Spleen (tissue), 11 donors: ENCODE measurements at regions not wholly inside any gene's neighbourhood (a gene's known extent, or its start where the extent isn't known, plus 50 kb on each side); places are given as distances from the start of the nearest gene placed in this dataset.

Experiments
- DNase-seq: peaks from one replicate; pipeline ENCODE4 v3.0.0-alpha.2; 2020
- H3K27ac ChIP-seq, 8 donors: fragments of 200-600 bp; sonication (generic) in 7 of 8; 1 replicate in 4 of 8; 2 replicates in 4 of 8; pipeline versions ENCODE4 v1.5.0 to v1.8.0; 2016 to 2021; ENCODE audit warnings: inconsistent platforms in 4 of 8, mild to moderate bottlenecking in 4 of 8, moderate library complexity in 1 of 8
- H3K27me3 ChIP-seq, 7 donors: fragments of 200-600 bp; sonication (generic) in 6 of 7; replicated peaks in 1 of 7; 1 replicate in 4 of 7; 2 replicates in 3 of 7; pipeline versions ENCODE4 v1.5.0 to v1.8.0; 2016 to 2021; ENCODE audit warnings: inconsistent platforms in 3 of 7, mild to moderate bottlenecking in 1 of 7
- H3K36me3 ChIP-seq, 6 donors: fragments of 200-600 bp; sonication (generic) in 5 of 6; 1 replicate in 4 of 6; 2 replicates in 2 of 6; pipeline versions ENCODE4 v1.5.0 to v1.8.0; 2016 to 2021; ENCODE audit warnings: inconsistent platforms in 2 of 6
- H3K4me1 ChIP-seq, 6 donors: fragments of 200-600 bp; sonication (generic) in 5 of 6; 1 replicate in 3 of 6; 2 replicates in 3 of 6; pipeline versions ENCODE4 v1.5.0 to v1.8.0; 2016 to 2021; ENCODE audit warnings: inconsistent platforms in 3 of 6
- H3K4me3 ChIP-seq, 8 donors: fragments of 200-600 bp; sonication (generic) in 7 of 8; 1 replicate in 4 of 8; 2 replicates in 4 of 8; pipeline versions ENCODE4 v1.5.0 to v1.8.0; 2016 to 2021; ENCODE audit warnings: inconsistent platforms in 4 of 8, mild to moderate bottlenecking in 4 of 8, moderate library complexity in 2 of 8
- H3K9me3 ChIP-seq, 8 donors: fragments of 200-600 bp; sonication (generic) in 7 of 8; 1 replicate in 4 of 8; 2 replicates in 4 of 8; pipeline versions ENCODE4 v1.5.0 to v1.8.0; 2016 to 2021; ENCODE audit warnings: inconsistent platforms in 4 of 8
- CTCF ChIP-seq, 11 experiments: fragments of 200-600 bp in 7 of 11; fragments of 450-650 bp in 4 of 11; sonication (generic) in 4 of 11; IDR thresholded peaks in 8 of 11; conservative IDR thresholded peaks in 3 of 11; 1 replicate in 7 of 11; 2 replicates in 4 of 11; pipeline versions ENCODE4 v1.4.0 to v1.8.0; 2016 to 2021; ENCODE audit warnings: antibody characterized with exemption in 11 of 11, inconsistent platforms in 4 of 11, mild to moderate bottlenecking in 1 of 11
- POLR2A ChIP-seq, 3 donors: fragments of 450-650 bp; IDR thresholded peaks; one replicate each; pipeline ENCODE4 v1.5.1; 2017; ENCODE audit warnings: antibody characterized with exemption in 3 of 3, mild to moderate bottlenecking in 1 of 3
- POLR2AphosphoS5 ChIP-seq, 3 donors: sonication (generic); formaldehyde crosslinking; IDR thresholded peaks; one replicate each; pipeline ENCODE4 v1.5.1; 2017; ENCODE audit warnings: antibody characterized with exemption in 3 of 3
- WGBS, 5 donors: extraction: QIAGEN DNeasy Blood & Tissue Kit in 3 of 5; methylation state at CpG; one replicate each; pipeline versions ENCODE4 v1.1.5 to v1.1.7; 2013 to 2018; 5-methylcytosine and 5-hydroxymethylcytosine counted together
- intact Hi-C: fragments of 100-400 bp; cut with DNase I; formaldehyde crosslinking; loops from one replicate; pipeline ENCODE4 v1.15.0; 2023; ENCODE audit warnings: low total_unique reads
- donor health status: healthy with polysubstance abuse.
- donor health status: DM: no; HTN: no; CAD: no; lungs with moderate emphysema.
- donor health status: DM: no; HTN: no; CAD: no.
- donor health status: Bipolar disorder and iron deficiency.
- donor health status: healthy.
- donor health status: DM: no; HTN: no; CAD: no.
- donor health status: DM: yes; HTN: yes; CAD: no.

- intact Hi-C loops: no loop called here
- H3K9me3 ChIP-seq: peaks cover 0 to 29% (median 13%) of the 10 kb centered on the region in 8 donors
- TF ChIP-seq POLR2A (IDR thresholded peaks at IDR 0.05): no peak
- TF ChIP-seq CTCF (IDR thresholded peaks at IDR 0.05 in 8 of 11, conservative IDR thresholded peaks at IDR 0.05 in 3 of 11): no peak
- no peak for TF ChIP-seq POLR2AphosphoS5 (IDR thresholded peaks at IDR 0.05)
- no peak overlapping the region for H3K4me3 ChIP-seq
- no peaks in the 10 kb centered on the region for H3K4me1 ChIP-seq
- no peaks in the 10 kb centered on the region for H3K27me3 ChIP-seq
- DNase-seq: no peak
- 61 to 90% (median 72%) methylated on average over 4 of the region's 4 CpGs for WGBS, 5 donors
- H3K27ac ChIP-seq: no peak overlapping the region
- H3K36me3 ChIP-seq: no peaks in the 10 kb centered on the region
Observed at GRCh38 chr18:43800584-43800983, 523.3 kb upstream of the SYT4 start.

GRCh38 chr18:43805646-43806194 is 528.4 kb upstream of the SYT4 start:
- WGBS, 5 donors: 50 to 62% (median 55%) methylated on average over 5 of the region's 5 CpGs
- TF ChIP-seq POLR2A (IDR thresholded peaks at IDR 0.05) (no peak), CTCF (IDR thresholded peaks at IDR 0.05 in 8 of 11, conservative IDR thresholded peaks at IDR 0.05 in 3 of 11) (no peak), POLR2AphosphoS5 (IDR thresholded peaks at IDR 0.05) (no peak)
- H3K4me1 ChIP-seq: no peaks in the 10 kb centered on the region
- peaks cover 0 to 29% (median 13%) of the 10 kb centered on the region in 8 donors for H3K9me3 ChIP-seq
- no peak overlapping the region for H3K27ac ChIP-seq
- intact Hi-C loops: no loop called here
- H3K4me3 ChIP-seq: no peak overlapping the region
- no peak for DNase-seq
- H3K36me3 ChIP-seq: no peaks in the 10 kb centered on the region
- H3K27me3 ChIP-seq: no peaks in the 10 kb centered on the region

DNA sequence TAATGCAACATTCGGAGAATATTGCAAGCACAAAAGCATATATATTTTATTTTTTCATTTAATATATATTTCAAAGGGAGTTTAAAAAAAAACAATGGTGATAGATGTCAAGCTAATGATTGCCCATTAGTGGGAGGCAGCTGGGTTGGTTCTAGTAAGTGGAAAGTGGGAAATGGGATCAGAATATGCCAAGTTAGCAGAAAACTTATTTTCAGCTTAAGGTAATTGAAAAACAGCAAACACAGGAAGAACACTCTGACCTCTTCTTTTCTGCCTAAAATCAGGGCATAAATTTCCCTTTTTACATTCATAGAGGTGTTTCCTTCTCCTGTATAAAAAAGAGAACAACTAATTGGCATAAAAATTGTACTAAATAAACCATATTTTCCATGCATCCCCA is 535.3 kb upstream of the SYT4 start:
- TF ChIP-seq CTCF (IDR thresholded peaks at IDR 0.05 in 8 of 11, conservative IDR thresholded peaks at IDR 0.05 in 3 of 11): no peak
- no peak for TF ChIP-seq POLR2A (IDR thresholded peaks at IDR 0.05)
- no peak for TF ChIP-seq POLR2AphosphoS5 (IDR thresholded peaks at IDR 0.05)
- Histone ChIP-seq H3K36me3 (no peaks in the 10 kb centered on the region), H3K4me1 (no peaks in the 10 kb centered on the region), H3K27ac (no peak overlapping the region), H3K27me3 (no peaks in the 10 kb centered on the region), H3K4me3 (no peak overlapping the region), H3K9me3 (peaks cover 0 to 11% (median 4%) of the 10 kb centered on the region in 8 donors)
- DNase-seq: no peak
- intact Hi-C loops: no loop called here
- WGBS, 5 donors: 88 to 92% (median 90%) methylated on average over 1 of the region's 1 CpG

DNA sequence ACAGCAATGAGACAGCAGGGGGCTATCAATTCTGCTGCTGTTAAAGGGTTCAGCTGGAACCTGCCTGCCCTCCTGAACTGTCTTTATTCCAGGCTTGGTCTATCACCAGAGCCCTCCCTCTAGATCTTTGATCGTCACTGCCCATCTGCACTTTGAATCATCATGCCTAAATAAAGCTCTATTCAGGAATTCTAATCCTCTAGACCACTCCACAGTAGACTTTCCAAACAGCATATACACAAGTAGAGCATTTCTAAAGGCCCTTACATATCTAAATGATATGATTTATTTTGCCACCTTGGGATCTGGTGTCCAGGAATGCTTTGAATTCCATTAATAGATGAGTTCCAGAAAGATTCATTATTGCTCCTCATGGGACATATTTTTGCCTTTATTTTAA is 542.1 kb upstream of the SYT4 start:
- H3K9me3 ChIP-seq: peaks cover 0 to 11% (median 4%) of the 10 kb centered on the region in 8 donors
- no peak for DNase-seq
- H3K36me3 ChIP-seq: no peaks in the 10 kb centered on the region
- no peak overlapping the region for H3K27ac ChIP-seq
- H3K27me3 ChIP-seq: no peaks in the 10 kb centered on the region
- TF ChIP-seq CTCF (IDR thresholded peaks at IDR 0.05 in 8 of 11, conservative IDR thresholded peaks at IDR 0.05 in 3 of 11) (no peak), POLR2A (IDR thresholded peaks at IDR 0.05) (no peak), POLR2AphosphoS5 (IDR thresholded peaks at IDR 0.05) (no peak)
- intact Hi-C loops: no loop called here
- no peak overlapping the region for H3K4me3 ChIP-seq
- no peaks in the 10 kb centered on the region for H3K4me1 ChIP-seq
- 63 to 93% (median 75%) methylated on average over 1 of the region's 1 CpG for WGBS, 5 donors
